MM.1S (cell line): ENCODE measurements at regions not wholly inside any gene's neighbourhood (a gene's known extent, or its start where the extent isn't known, plus 50 kb on each side); places are given as distances from the start of the nearest gene placed in this dataset.

Experiments used
- DNase-seq: peaks from one replicate; pipeline ENCODE4 v3.0.0-alpha.2; 2015
- H2AFZ ChIP-seq: fragments of 300-600 bp; sonication (generic); 2 replicates; pipeline ENCODE4 v1.6.0; 2016; ENCODE audit warnings: antibody characterized with exemption, low read length
- H3F3A ChIP-seq: fragments of 300-600 bp; sonication (generic); 2 replicates; pipeline ENCODE4 v1.6.1; 2016; ENCODE audit warnings: mild to moderate bottlenecking, antibody characterized with exemption, low read length, moderate library complexity, mixed read lengths; ENCODE audit not compliant: insufficient read depth
- H3K27ac ChIP-seq: fragments of 300-600 bp; sonication (generic); 2 replicates; pipeline ENCODE4 v1.5.1; 2016; ENCODE audit warnings: mild to moderate bottlenecking, low read length
- H3K27me3 ChIP-seq: fragments of 300-600 bp; sonication (generic); replicated peaks from 2 replicates; pipeline ENCODE4 v1.6.0; 2016; ENCODE audit warnings: low read length; ENCODE audit not compliant: insufficient read depth
- H3K36me3 ChIP-seq: fragments of 300-600 bp; sonication (generic); replicated peaks from 2 replicates; pipeline ENCODE4 v1.6.1; 2016; ENCODE audit warnings: mild to moderate bottlenecking, low read length, mixed read lengths; ENCODE audit not compliant: insufficient read depth
- H3K4me1 ChIP-seq: fragments of 300-600 bp; sonication (generic); 2 replicates; pipeline ENCODE4 v1.6.1; 2016; ENCODE audit warnings: low read length, mixed read lengths
- H3K4me2 ChIP-seq: fragments of 300-600 bp; sonication (generic); 2 replicates; pipeline ENCODE4 v1.6.0; 2016; ENCODE audit warnings: low read depth, low read length
- H3K4me3 ChIP-seq: fragments of 300-600 bp; sonication (generic); 2 replicates; pipeline ENCODE4 v1.5.1; 2016; ENCODE audit warnings: low read length, mixed read lengths
- H3K79me2 ChIP-seq: fragments of 300-600 bp; sonication (generic); 2 replicates; pipeline ENCODE4 v1.6.1; 2016; ENCODE audit warnings: mixed run types, low read length, mixed read lengths
- H3K9ac ChIP-seq: fragments of 300-600 bp; sonication (generic); 2 replicates; pipeline ENCODE4 v1.6.1; 2016; ENCODE audit warnings: low read length, mixed read lengths
- H3K9me2 ChIP-seq: fragments of 300-600 bp; sonication (generic); replicated peaks from 2 replicates; pipeline ENCODE4 v1.6.1; 2016; ENCODE audit warnings: mild to moderate bottlenecking, low read length, mixed read lengths; ENCODE audit not compliant: insufficient read depth
- H3K9me3 ChIP-seq: fragments of 300-600 bp; sonication (generic); replicated peaks from 2 replicates; pipeline ENCODE4 v1.6.1; 2016; ENCODE audit warnings: mild to moderate bottlenecking, low read length, mixed read lengths; ENCODE audit not compliant: insufficient read depth
- H4K20me1 ChIP-seq: fragments of 300-600 bp; sonication (generic); 2 replicates; pipeline ENCODE4 v1.6.1; 2016; ENCODE audit warnings: mild to moderate bottlenecking, low read length, moderate library complexity, mixed read lengths; ENCODE audit not compliant: insufficient read depth
- EZH2 ChIP-seq: fragments of 300-600 bp; sonication (generic); optimal IDR thresholded peaks from 2 replicates; pipeline ENCODE3; 2017; ENCODE audit warnings: low read depth, mild to moderate bottlenecking, antibody characterized with exemption, low read length, mixed read lengths
- EZH2phosphoT487 ChIP-seq: fragments of 300-600 bp; sonication (generic); IDR thresholded peaks from 2 replicates; pipeline ENCODE4 v1.6.1; 2018; ENCODE audit warnings: antibody characterized with exemption, low read length
- TF ChIP-seq, protein P1 (sequence below): fragments of 300-600 bp; sonication (generic); IDR thresholded peaks from 2 replicates; pipeline ENCODE4 v1.5.1; 2016; ENCODE audit warnings: antibody characterized with exemption, low read length, mixed read lengths

DNA sequence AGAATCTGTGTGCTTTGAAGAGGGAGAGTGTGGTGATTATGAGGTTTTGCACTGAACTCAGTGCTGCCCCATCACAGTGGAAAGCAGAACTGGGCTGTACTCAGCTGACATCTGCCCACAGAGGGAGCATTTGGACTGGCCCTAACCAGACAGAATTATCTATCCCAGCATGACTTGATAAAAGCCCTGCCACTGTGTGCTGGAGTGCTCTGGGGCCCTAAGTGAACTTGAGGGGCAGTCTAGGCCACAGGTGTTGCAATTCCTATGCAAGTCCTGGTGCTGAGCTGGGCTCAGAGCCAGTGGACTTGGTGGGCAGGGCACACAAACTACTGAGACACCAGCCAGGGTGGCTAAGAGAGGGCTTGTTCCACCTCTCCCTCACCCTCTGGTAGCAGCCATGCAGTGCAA is 269.2 kb upstream of the CTNNB1 start:
- Histone ChIP-seq H2AFZ (no peak overlapping the region), H4K20me1 (no peaks in the 10 kb centered on the region), H3K4me3 (no peak overlapping the region), H3K79me2 (no peaks in the 10 kb centered on the region), H3K9me2 (no peaks in the 10 kb centered on the region), H3K9me3 (no peaks in the 10 kb centered on the region), H3K36me3 (no peaks in the 10 kb centered on the region), H3K27me3 (no peaks in the 10 kb centered on the region), H3K4me1 (no peaks in the 10 kb centered on the region), H3K4me2 (no peak overlapping the region), H3F3A (no peaks in the 10 kb centered on the region), H3K27ac (no peak overlapping the region), H3K9ac (no peak overlapping the region)
- TF ChIP-seq, protein P1, sequence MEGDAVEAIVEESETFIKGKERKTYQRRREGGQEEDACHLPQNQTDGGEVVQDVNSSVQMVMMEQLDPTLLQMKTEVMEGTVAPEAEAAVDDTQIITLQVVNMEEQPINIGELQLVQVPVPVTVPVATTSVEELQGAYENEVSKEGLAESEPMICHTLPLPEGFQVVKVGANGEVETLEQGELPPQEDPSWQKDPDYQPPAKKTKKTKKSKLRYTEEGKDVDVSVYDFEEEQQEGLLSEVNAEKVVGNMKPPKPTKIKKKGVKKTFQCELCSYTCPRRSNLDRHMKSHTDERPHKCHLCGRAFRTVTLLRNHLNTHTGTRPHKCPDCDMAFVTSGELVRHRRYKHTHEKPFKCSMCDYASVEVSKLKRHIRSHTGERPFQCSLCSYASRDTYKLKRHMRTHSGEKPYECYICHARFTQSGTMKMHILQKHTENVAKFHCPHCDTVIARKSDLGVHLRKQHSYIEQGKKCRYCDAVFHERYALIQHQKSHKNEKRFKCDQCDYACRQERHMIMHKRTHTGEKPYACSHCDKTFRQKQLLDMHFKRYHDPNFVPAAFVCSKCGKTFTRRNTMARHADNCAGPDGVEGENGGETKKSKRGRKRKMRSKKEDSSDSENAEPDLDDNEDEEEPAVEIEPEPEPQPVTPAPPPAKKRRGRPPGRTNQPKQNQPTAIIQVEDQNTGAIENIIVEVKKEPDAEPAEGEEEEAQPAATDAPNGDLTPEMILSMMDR = no peak
- TF ChIP-seq EZH2phosphoT487 (no peak), EZH2 (no peak)
- DNase-seq = no peak

- Histone ChIP-seq H4K20me1 (no peaks in the 10 kb centered on the region), H3F3A (no peaks in the 10 kb centered on the region), H2AFZ (no peak overlapping the region), H3K4me3 (no peak overlapping the region), H3K27me3 (no peaks in the 10 kb centered on the region), H3K9me3 (no peaks in the 10 kb centered on the region), H3K4me2 (no peak overlapping the region), H3K4me1 (no peaks in the 10 kb centered on the region), H3K79me2 (no peaks in the 10 kb centered on the region), H3K36me3 (no peaks in the 10 kb centered on the region), H3K9ac (no peak overlapping the region), H3K9me2 (no peaks in the 10 kb centered on the region), H3K27ac (no peak overlapping the region)
- TF ChIP-seq EZH2phosphoT487 (no peak), EZH2 (no peak)
- TF ChIP-seq, protein P1 = no peak
- no peak for DNase-seq
Observed at GRCh38 chr3:40930756-40931155, 268.5 kb upstream of the CTNNB1 start.

GRCh38 chr3:40938591-40938990 is 260.7 kb upstream of the CTNNB1 start:
- Histone ChIP-seq H3K27ac (no peak overlapping the region), H4K20me1 (no peaks in the 10 kb centered on the region), H3K4me1 (no peaks in the 10 kb centered on the region), H3K36me3 (no peaks in the 10 kb centered on the region), H3K4me3 (no peak overlapping the region), H3K9me2 (no peaks in the 10 kb centered on the region), H3K27me3 (no peaks in the 10 kb centered on the region), H3F3A (no peaks in the 10 kb centered on the region), H2AFZ (no peak overlapping the region), H3K9ac (no peak overlapping the region), H3K9me3 (no peaks in the 10 kb centered on the region), H3K79me2 (no peaks in the 10 kb centered on the region), H3K4me2 (no peak overlapping the region)
- no peak for DNase-seq
- TF ChIP-seq EZH2phosphoT487 (no peak), EZH2 (no peak)
- TF ChIP-seq, protein P1 = no peak
